ENCODE measurements at regions not wholly inside any gene's neighbourhood (a gene's known extent, or its start where the extent isn't known, plus 50 kb on each side); places are given as distances from the start of the nearest gene placed in this dataset.
"Not testable (repeated sequence)": the region's sequence is repeated elsewhere in the genome, so short reads cannot be mapped to it uniquely, and the experiment has no call there.

DNA sequence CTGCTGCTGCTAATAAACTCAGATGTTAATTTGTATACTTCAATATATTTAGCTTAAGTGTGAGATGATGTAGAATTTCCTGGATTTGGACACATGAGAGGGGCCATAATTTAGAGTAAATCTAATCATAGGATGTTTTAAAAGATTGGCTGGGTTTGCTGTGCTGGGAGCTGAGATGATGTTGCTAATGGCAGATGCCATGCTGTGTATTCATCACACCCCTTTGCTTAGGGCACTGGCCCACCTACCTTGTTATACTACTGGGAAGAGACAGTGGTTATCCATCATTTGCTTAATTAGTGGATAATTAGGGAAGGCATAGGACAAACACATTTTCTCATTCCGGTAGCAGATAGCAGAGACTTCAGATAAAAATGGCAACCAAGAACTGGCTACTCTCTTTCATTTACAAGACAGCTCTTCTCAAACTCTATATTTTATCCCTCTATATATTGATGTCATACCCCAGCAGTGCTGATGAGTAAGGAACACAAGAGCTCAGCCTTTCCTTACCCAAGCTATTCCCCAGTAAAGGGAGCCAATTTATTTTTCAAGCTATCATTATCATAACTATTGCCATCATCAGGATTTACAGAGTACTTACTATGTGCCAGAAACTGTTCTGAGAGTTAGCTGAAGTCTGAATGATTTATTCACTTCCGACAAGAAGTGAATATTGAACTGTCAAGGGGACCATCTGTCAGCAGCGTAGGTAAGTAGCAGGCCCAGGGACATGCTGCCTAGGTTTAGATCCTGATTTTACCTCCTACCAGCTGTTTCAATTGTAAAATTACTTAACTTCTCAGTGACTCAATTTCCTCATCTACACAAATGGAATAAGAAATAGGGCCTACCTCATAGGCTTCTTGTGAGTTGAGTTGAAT is 204.6 kb upstream of the FLRT2 start:
- DNase-seq (ENCODE audit: low read depth), result no peak

DNA sequence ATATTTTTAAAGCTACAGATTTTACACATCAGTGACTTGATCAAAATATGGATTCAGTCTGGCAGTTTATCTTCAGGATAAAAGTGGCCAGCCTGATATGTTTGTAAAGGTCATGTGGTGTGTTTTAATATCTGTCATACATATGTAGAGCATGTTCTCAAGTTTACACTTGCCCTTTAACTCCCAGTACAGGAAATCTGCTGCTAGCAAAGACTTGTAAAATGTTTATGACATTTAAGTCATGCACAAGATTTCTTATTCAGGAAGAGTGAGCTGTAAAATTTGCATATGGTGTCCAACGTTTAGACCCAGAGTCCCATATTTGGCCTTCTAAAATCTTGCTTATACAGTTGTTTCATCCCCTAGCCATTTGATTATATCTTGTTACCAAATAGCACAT is 197.5 kb upstream of the FLRT2 start:
- no peak for DNase-seq (ENCODE audit: low read depth)

DNA sequence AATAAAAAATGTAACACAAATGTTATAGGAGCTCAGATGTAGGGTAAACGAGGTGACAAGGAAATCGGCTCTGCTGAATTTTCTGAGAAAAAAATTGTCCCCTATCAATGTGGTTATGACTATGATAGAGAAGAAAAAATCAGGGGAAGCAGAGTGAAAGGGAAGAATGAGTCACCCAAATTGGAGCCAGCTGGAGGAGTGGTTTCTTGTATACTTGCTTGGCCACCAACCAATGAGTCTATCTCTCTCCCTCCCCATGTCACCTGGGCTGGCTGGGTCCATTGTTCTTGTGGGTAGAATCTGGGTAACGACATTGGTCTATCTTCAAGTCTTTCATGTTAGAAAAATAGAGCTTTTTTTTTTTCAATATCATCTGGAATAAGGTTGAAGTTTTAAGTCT is 196.6 kb upstream of the FLRT2 start:
- DNase-seq (ENCODE audit: low read depth), result no peak

DNA sequence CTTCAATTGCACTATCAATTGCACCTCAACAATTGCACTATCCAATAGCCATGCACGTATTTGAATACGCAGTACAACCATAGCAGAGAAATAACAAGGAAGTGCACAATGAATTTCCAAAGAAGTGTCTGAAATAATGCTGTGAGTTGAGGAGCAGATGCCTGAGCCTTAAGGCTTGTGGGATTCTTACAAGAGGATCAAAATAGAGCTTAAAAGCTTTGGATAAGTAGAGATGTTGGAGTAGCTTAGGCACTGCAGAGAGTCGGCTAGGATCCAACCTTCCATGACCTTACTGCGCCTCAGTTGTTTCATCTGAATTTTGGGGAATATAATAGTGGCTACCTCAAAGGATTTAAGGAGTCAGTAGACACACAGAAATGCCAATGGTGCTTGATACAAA is 196.1 kb upstream of the FLRT2 start:
- no peak for DNase-seq (ENCODE audit: low read depth)

DNA sequence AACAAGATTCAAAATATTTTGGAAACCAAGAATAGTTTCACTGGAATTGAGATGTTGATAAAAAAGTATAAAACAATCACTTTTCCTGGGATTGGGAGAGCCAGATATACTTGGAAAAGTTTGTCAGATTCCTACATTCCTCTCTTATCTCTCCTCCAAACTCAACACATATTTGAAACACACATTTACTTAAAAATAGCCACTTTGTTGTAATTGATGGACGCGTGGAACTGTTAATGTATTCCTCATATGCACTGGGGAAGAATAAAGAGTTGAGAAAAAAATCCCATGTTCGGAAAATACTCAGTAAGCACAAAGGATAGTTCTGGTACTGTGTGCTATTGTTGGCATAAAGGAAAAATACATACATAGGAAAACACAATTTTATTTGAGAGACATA is 195.6 kb upstream of the FLRT2 start:
- DNase-seq (ENCODE audit: low read depth), result no peak

DNA sequence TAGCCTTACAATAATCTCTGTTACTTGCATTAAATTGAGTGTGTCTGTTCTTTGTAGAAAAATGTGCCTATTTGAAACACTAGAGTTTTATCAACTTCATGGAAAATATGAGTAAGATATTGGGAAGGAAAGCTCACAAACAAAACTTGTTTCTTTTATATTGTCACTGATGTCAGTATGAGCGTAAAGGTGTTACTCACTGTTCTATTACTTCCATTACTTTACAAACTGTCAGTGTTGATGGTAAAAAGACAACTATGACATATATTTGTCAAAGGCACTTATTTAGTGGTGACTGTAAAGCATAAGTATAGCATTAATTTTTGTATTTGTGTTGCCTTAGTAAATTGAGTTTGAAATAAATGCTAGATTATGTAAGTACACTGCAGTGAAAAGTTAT is 193.7 kb upstream of the FLRT2 start:
- DNase-seq (ENCODE audit: low read depth), result no peak

DNA sequence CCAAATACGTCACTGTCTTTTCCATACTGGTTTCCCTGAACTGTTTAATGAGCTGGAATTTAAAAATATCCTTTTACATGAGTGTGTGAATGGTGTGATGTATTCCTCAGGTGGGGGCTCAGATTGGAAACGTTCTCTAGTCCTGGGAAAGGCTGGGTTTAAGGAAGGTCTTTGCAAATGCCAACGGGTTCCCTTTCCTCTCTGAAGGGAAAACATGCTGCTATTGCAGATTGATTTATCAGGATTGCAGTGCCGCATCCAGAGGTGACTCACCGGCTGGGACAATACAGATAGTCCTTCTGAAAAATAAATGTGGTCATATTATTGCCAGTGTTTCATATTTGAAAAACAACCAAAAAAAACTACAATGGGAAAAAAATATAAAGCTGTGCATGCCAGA is 193.1 kb upstream of the FLRT2 start:
- no peak for DNase-seq (ENCODE audit: low read depth)

DNA sequence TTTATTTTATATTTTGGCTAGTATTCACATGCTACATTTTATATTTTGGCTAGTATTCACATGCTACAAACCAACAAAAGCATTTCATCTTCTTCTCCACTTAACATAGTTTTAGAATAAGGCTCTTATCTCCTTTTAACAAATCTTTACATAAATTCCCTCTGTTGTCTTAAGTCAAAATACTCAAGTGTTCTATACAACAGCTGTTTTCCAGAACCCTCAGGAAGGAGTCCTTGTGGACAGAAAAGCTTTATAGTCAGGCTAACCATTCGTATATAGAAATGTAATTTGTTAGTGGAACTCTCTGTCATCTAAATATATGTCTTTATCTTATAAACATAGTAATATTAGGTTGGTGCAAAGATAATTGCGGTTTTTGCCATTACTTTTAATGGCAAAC is 191.0 kb upstream of the FLRT2 start:
- DNase-seq (ENCODE audit: low read depth), result no peak

DNA sequence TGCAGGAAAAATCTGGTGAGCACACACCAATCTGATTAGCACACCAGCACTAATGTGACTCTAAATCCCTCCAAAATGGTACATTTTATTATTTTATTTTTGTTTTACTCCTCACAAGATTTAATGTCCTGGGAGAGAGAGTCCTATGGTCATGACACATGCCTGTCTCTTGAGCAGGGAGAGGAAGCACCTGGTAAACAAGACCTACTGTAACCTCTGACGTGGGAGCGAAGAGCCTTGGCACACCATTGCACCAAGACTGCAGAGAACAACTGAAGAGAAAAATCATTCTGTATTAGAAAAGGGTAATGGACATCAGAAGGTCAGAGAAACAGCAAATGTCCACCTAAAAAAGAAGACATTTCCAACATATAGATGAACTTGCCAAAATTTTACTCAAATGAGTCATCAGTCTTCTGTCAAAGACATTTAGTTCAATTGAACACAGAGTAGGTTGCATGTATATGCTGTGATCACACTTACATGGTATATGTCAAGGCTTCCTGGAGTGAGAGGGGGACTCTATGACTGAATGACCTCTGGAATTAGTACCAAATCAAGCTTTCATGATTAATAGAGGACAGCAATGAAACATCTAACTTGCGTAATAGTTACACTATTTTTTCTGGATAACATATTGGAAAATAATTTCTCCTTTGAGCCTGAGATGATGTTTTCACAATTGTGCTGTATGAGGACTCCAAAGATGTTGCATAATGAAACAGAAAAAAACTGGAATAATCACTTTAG is 186.9 kb upstream of the FLRT2 start:
- DNase-seq (ENCODE audit: low read depth), result no peak

DNA sequence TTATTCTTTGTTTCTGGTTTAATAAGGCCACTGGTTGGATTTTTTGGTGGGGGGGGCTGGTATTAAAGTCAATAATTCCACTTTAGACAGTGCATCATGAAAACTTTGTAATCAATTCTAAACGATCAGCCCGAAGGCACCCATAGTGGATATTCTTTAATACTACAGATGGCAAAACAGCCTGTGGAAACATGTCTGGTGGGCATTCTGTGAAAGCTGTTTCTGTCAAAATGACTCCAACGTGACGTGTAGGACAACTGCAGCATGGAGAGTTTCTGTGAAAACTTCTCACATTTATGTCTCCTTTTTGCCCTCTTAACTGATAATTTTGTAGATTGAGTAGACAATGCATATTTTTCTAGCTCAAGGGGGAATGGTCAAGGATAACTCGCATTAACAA is 185.8 kb upstream of the FLRT2 start:
- DNase-seq (ENCODE audit: low read depth), result no peak

DNA sequence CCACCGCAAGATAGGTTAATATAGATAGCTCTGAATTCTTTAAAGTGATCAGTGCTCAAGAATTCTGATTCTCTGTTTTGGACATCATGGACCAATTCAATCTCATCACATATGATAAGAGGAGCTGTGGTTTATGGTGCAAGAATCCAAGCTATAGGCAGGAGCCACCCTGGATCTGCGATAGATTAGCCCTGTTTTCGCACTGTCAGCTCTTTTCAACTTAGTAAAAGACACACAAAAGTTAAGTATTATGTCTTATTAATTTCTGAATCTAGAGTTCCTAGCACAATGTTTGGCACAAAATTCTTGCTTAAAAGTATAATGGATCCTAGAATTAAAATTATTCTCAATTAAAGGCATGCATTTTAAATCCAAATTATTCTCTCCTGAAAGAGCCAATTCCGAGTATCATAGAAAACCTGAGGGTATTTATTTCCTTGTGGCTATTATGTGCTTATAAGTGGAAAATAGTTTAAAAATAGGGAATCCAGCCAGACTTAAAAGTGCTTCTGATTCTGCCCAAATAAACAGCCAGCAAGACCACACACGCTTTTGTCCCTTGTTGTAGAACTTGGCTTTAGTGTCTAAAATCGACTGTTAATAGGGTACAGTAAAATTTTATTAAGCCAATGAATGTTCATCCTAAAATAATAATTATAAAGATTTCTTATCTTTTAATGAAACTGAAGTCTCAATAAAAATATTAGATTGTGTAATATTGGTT is 184.9 kb upstream of the FLRT2 start:
- no peak for DNase-seq (ENCODE audit: low read depth)

DNA sequence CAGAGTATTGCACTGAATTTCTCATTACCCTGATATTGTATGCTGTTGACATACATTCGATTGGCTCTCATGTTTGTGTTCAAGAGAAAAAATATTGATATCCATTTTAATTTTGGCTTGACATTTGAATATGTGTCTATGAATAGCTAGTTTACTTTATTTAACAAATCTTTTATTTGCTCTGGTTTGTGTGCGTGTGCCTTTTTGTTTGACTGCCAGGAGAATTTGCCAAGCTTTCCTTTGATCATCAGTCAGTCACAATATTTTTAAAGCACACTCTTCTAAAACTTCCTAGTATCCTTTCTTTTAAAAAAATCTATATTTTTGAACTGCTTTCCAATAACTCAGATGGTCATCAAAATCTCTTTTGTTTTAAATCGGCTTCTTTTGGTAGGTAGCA is 179.3 kb upstream of the FLRT2 start:
- DNase-seq (ENCODE audit: low read depth), result no peak

DNA sequence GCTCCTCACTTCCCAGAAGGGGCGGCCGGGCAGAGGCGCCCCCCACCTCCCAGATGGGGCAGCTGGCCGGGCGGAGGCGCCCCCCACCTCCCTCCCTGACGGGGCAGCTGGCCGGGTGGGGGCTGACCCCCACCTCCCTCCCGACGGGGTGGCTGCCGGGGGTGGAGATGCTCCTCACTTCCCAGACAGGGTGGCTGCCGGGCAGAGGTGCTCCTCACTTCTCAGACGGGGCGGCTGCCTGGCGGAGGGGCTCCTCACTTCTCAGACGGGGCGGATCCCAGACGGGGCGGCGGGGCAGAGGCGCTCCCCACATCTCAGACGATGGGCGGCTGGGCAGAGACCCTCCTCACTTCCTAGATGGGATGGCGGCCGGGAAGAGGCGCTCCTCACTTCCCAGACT is 177.4 kb upstream of the FLRT2 start:
- not testable (repeated sequence) for DNase-seq (ENCODE audit: low read depth)

DNA sequence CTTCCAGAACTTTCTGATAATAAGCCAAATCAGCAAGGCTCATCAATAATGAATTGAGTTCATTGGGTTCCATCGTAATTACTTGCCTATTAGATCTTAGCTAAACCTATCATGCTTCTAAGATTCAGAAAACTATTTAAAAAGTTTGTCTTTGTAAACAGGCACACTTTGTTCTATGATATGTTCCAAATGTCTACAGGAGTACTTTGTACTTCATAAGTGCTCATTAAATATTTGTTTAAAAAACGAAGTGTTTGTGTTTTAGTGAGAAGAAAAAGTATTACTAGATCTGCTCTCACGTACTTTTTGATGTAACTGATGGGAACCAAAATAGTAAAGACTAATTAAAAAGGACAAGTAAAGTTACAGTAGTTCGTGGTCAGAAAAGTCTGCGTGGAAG is 172.8 kb upstream of the FLRT2 start:
- no peak for DNase-seq (ENCODE audit: low read depth)

DNA sequence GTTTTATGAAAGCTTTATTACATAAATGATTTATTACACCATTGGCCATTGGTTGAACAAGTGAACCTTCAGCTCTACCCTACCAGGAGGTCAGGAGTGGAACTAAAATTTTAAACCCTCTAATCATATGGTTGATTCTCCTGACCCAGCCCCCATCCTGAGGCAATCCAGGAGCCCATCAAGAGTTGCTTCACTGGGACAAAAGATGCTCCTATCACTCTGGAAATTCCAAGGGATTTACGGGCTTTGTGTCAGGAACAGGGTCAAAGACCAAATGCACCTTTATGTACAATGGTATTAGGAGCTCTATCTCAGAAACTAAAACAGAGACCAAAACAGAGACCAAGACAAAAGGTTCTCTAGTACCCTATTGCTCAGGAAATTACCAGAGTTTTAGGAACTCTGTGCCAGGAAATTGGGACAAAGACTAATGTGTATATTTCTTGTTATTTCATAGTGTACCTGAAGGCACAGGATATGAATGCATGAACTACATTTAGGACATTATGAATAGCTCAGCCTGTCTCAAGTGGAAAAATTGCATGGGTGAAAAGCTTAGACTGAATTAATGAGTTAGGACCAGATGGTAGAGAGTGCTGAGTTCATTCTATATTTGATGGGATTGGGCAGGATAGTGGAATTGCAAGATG is 171.7 kb upstream of the FLRT2 start:
- DNase-seq (ENCODE audit: low read depth), result no peak

DNA sequence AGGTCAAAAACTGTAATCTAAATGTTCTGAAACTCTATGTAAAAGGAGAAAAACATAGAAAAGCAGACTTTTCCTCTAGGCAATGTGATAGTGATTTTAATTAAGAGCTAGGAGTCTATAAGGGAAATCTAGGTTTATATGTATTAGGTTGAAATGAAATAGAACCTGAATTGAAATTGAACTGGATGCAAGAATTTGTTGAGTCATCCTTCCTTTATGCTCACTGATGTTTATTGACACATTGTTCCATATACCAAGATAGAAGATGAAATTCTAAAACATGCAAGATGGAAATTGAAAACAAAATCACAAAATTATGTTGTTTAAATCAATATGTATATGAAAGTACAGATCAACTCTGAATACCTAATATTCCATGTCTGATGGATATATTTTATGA is 170.4 kb upstream of the FLRT2 start:
- no peak for DNase-seq (ENCODE audit: low read depth)

DNA sequence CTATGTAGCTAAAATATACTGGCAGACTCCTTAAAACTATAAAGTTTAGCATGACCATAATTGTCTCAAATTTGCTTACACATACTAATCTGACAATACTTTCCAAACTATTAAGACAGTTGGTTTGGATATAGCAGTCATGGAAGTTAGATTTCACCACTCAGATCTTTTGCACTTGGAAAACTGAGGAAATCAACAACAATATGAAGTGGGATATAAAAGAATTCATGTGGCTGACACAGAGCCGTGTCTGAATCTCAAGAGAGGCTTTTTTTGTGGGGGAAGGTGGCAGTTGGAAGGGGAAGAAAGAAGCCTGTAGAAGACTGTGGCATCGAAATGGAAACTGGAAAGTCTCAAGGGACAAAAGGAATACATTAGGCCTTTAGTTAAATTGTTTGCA is 166.6 kb upstream of the FLRT2 start:
- no peak for DNase-seq (ENCODE audit: low read depth)

DNA sequence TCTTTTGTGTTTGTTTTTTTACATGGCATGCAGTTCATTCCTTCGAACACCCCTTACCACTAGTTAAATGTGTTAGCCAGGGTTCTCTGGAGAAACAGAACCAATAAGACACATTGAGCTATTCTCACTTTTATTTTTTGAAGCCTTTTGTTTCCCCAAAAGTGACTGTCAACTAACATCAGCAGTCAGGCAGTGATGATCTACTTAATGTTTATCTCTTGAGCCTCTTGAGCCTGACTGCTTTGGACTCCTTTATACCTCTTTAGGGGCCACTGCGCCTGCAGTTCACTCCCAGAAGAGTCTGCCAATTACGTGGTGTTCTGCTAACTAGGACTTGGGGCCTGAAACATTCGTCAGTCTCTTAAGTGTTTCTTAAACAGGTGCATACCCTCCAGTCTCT is 163.7 kb upstream of the FLRT2 start:
- DNase-seq (ENCODE audit: low read depth), result no peak

DNA sequence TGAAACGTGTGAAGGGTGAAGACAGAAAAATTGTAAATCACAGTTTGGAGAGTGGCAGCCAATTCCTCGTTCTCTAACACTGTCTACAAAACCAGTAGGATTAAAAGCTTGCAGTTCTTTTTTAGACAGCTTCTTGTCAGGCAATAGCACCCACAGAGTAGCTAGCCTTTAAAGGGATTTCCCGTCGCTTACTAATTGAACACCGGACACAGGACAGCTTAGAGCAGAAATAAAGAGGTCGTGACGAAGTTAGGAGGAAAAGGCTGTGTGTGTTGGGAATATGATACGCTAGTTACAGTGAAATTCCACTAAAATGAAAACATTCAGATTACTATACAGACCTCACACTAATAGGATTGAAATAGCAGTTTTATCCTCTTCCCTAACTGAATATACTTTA is 149.1 kb upstream of the FLRT2 start:
- DNase-seq (ENCODE audit: low read depth), result no peak

DNA sequence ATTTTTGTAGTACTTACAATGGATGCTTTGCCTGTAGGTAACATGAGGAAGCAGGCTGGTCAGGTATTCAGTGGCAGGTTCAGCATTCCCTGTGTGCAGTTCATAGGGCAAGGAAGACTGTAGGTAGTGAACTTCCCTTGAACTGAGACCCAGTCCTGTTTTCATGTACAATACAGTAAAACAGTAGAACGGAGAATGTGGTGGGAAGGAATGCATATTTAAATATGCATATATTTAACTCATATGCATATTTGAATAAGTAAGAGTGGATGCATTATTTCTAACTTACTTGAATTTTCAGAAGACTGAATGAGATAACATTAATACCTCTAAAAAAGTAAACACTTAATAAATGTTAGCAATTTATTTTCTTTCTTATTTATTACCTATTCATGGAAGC is 147.6 kb upstream of the FLRT2 start:
- DNase-seq (ENCODE audit: low read depth), result no peak

DNA sequence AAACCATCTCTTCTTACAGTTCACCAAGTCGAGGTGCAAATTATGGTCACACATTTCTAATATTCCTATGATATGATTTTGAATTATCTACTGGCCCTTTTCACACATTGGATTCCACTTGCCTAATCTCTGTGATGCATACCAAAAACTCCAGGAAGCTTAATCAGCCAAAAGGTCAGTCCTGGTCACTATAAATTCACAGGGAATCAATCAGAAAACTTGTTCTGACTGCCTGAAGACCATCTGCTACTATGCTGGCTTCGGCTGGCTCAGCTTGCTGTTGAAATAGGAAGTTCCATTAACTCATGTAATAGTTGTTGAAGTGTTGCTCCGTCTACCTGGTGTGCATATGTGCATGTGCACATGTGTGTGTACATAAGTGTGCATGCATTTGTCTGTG is 142.8 kb upstream of the FLRT2 start:
- DNase-seq (ENCODE audit: low read depth), result no peak

DNA sequence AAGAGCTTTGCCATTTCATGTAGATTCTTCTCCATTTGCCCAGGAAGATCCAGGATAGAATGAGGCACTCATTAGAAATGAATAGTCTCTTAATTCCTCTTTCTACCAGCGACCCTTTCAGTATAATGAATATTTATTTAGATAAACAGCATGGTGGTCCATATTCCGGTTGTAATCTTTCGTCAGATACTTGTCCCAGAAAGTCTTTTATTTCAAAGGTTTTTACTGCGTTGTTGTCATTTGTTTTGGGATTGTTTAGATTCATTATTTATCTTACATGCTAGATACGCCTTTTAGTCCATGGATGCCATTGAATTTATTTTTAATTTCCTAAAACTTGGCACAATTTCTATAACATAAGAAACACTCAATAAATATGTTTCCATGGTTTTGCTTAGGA is 139.7 kb upstream of the FLRT2 start:
- DNase-seq (ENCODE audit: low read depth), result no peak

DNA sequence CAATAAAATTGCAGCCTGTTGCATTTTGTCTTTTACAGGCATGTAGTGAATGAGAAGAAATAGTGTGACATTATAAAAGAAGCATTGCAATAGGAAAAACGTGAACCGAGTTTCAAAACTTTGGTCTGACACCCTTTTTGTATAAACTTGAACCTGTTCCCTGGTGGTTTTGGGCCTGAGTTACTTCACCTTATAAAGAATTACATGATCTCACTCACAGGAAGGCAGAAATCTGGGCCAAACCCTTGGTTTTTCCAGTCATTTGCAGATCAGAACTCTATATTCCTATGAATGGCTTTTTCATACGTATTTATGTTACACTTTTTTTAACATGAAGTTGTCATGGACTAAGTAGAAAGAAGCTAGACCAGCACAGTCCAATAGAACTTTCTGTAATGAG is 138.5 kb upstream of the FLRT2 start:
- no peak for DNase-seq (ENCODE audit: low read depth)
